ENCODE measurements at regions not wholly inside any gene's neighbourhood (a gene's known extent, or its start where the extent isn't known, plus 50 kb on each side); places are given as distances from the start of the nearest gene placed in this dataset.

- no peak overlapping the region for H3K4me2 ChIP-seq (ENCODE audit: insufficient read depth, low read length)
- FAIRE-seq (no peak), ATAC-seq (no peak), DNase-seq (ENCODE audit: extremely low read depth in 1 of 4, low spot score in 3 of 4) (no peak)
- WGBS (ENCODE audit: insufficient coverage, low coverage, missing lambda C conversion rate), result no CpG with 5 or more reads among the region's 4 CpGs
- no peaks in the 10 kb centered on the region for H3K9me3 ChIP-seq (replicated peaks; ENCODE audit: control insufficient read depth, insufficient read depth, low read depth, low read length)
- ChIA-PET POLR2A (no interaction called here), CTCF (ENCODE audit: low intra/inter-chr PET ratio) (no interaction called here)
- intact Hi-C loops (cut with micrococcal nuclease), result no loop called here
- H3K79me2 ChIP-seq (ENCODE audit: control insufficient read depth, insufficient read depth, low read length), result no peaks in the 10 kb centered on the region
- H3K9ac ChIP-seq (ENCODE audit: insufficient read depth in 1 of 2, low read depth in 2 of 2, low read length in 2 of 2), result no peak overlapping the region
- no peaks in the 10 kb centered on the region for H3K9me1 ChIP-seq (ENCODE audit: control insufficient read depth, insufficient read depth, low read length)
- H3K27me3 ChIP-seq (ENCODE audit: control insufficient read depth in 2 of 2, insufficient read depth in 2 of 2, low read length in 2 of 2), result no peaks in the 10 kb centered on the region
- H2AFZ ChIP-seq (ENCODE audit: low read depth, low read length), result no peak overlapping the region
- no peak overlapping the region for H3K27ac ChIP-seq (ENCODE audit: extremely low read depth, low read depth, low read length)
- in situ Hi-C loops (cut with MboI), result no loop called here
- H4K20me1 ChIP-seq (replicated peaks; ENCODE audit: control insufficient read depth, insufficient read depth, low read length), result no peaks in the 10 kb centered on the region
- H3K36me3 ChIP-seq (ENCODE audit: control insufficient read depth, insufficient read depth, low read length), result no peaks in the 10 kb centered on the region
- no peak for TF ChIP-seq RB1 (IDR thresholded peaks at IDR 0.05; ENCODE audit: low read depth)
- no peak for TF ChIP-seq CHD2 (IDR thresholded peaks at IDR 0.05; ENCODE audit: low read depth, low read length)
- TF ChIP-seq CCNT2 (IDR thresholded peaks at IDR 0.05; ENCODE audit: borderline replicate concordance, extremely low read depth, insufficient read length, low read depth, low read length), result no peak
- TF ChIP-seq, protein P1, sequence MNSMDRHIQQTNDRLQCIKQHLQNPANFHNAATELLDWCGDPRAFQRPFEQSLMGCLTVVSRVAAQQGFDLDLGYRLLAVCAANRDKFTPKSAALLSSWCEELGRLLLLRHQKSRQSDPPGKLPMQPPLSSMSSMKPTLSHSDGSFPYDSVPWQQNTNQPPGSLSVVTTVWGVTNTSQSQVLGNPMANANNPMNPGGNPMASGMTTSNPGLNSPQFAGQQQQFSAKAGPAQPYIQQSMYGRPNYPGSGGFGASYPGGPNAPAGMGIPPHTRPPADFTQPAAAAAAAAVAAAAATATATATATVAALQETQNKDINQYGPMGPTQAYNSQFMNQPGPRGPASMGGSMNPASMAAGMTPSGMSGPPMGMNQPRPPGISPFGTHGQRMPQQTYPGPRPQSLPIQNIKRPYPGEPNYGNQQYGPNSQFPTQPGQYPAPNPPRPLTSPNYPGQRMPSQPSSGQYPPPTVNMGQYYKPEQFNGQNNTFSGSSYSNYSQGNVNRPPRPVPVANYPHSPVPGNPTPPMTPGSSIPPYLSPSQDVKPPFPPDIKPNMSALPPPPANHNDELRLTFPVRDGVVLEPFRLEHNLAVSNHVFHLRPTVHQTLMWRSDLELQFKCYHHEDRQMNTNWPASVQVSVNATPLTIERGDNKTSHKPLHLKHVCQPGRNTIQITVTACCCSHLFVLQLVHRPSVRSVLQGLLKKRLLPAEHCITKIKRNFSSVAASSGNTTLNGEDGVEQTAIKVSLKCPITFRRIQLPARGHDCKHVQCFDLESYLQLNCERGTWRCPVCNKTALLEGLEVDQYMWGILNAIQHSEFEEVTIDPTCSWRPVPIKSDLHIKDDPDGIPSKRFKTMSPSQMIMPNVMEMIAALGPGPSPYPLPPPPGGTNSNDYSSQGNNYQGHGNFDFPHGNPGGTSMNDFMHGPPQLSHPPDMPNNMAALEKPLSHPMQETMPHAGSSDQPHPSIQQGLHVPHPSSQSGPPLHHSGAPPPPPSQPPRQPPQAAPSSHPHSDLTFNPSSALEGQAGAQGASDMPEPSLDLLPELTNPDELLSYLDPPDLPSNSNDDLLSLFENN (IDR thresholded peaks at IDR 0.05; ENCODE audit: low read depth in 2 of 2, low read length in 2 of 2), result no peak
- no peak for TF ChIP-seq TCF3 (CRISPR knock-in tag; IDR thresholded peaks at IDR 0.05)
- TF ChIP-seq, protein P2, sequence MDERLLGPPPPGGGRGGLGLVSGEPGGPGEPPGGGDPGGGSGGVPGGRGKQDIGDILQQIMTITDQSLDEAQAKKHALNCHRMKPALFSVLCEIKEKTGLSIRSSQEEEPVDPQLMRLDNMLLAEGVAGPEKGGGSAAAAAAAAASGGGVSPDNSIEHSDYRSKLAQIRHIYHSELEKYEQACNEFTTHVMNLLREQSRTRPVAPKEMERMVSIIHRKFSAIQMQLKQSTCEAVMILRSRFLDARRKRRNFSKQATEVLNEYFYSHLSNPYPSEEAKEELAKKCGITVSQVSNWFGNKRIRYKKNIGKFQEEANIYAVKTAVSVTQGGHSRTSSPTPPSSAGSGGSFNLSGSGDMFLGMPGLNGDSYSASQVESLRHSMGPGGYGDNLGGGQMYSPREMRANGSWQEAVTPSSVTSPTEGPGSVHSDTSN (CRISPR knock-in tag; IDR thresholded peaks at IDR 0.05; ENCODE audit: low read depth), result no peak
- TF ChIP-seq, protein P2 (tag; conservative IDR thresholded peaks at IDR 0.05; ENCODE audit: low read depth), result no peak
- no peak for TF ChIP-seq TGIF2 (CRISPR knock-in tag; IDR thresholded peaks at IDR 0.05)
- H3K4me1 ChIP-seq (replicated peaks in 1 of 2; ENCODE audit: control insufficient read depth in 2 of 2, insufficient read depth in 2 of 2, low read length in 2 of 2), result no peaks in the 10 kb centered on the region
- BruUV-seq (replicated peaks), result no TSS peak
- H3K4me3 ChIP-seq, result no peak overlapping the region
Measured at GRCh38 chr9:29440449-29440848, 1867.2 kb upstream of the C9orf72 start.

All from K562 (cell line).